ENCODE measurements at regions not wholly inside any gene's neighbourhood (a gene's known extent, or its start where the extent isn't known, plus 50 kb on each side); places are given as distances from the start of the nearest gene placed in this dataset.

DNA sequence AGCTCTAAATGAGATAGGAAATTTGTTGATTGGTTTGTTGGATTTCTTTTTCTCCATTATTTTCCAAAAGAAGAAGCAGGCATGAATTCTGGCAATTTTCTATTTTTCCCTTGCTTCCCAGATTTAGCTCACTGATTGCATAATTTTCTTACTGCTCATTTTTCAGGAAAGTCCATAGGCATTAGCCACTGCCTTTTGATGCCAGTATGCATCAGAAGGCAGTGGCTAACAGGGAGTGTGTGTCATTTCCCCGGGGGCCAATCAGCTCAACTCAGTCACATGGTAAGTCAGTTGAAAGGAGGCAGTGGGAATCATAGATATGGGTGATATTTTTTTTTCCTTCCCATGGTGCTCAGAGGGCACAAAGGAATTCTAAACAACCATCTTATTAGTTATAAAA, 156.7 kb downstream of the TRIML1 start:
- TF ChIP-seq, protein P1, sequence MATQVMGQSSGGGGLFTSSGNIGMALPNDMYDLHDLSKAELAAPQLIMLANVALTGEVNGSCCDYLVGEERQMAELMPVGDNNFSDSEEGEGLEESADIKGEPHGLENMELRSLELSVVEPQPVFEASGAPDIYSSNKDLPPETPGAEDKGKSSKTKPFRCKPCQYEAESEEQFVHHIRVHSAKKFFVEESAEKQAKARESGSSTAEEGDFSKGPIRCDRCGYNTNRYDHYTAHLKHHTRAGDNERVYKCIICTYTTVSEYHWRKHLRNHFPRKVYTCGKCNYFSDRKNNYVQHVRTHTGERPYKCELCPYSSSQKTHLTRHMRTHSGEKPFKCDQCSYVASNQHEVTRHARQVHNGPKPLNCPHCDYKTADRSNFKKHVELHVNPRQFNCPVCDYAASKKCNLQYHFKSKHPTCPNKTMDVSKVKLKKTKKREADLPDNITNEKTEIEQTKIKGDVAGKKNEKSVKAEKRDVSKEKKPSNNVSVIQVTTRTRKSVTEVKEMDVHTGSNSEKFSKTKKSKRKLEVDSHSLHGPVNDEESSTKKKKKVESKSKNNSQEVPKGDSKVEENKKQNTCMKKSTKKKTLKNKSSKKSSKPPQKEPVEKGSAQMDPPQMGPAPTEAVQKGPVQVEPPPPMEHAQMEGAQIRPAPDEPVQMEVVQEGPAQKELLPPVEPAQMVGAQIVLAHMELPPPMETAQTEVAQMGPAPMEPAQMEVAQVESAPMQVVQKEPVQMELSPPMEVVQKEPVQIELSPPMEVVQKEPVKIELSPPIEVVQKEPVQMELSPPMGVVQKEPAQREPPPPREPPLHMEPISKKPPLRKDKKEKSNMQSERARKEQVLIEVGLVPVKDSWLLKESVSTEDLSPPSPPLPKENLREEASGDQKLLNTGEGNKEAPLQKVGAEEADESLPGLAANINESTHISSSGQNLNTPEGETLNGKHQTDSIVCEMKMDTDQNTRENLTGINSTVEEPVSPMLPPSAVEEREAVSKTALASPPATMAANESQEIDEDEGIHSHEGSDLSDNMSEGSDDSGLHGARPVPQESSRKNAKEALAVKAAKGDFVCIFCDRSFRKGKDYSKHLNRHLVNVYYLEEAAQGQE (IDR thresholded peaks at IDR 0.05; ENCODE audit: insufficient read depth in 1 of 2, low read depth in 2 of 2, low read length in 2 of 2) = no peak
- TF ChIP-seq FOXP2 (optimal IDR thresholded peaks at IDR 0.05; ENCODE audit: borderline replicate concordance, extremely low read depth, extremely low read length, insufficient read depth) = no peak
- TF ChIP-seq SIN3A (IDR thresholded peaks at IDR 0.05; ENCODE audit: borderline replicate concordance, insufficient read depth, low read length) = no peak
- no peak for TF ChIP-seq POLR2AphosphoS5 (IDR thresholded peaks at IDR 0.05; ENCODE audit: low read depth, low read length)

DNA sequence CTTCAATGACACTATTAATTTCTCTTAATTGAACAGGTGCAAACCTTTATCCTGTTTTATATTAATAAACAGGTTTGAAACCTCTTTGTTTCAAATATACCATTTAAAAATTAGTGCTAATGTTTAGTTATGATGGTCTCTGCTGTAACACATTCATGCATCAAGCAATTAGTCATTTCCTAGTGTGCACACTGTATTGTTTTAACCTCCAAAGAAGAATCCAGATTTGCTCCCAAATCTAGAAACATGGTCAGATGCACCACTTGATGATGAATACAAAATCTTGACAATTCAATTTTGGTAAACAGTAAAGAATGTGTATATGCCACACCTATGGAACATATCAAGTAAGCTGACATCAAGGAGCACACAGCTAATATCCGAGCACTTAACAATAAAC, 157.1 kb downstream of the TRIML1 start:
- TF ChIP-seq TAF1 (IDR thresholded peaks at IDR 0.05; ENCODE audit: borderline replicate concordance, insufficient read depth, low read length) (no peak), FOXP2 (optimal IDR thresholded peaks at IDR 0.05; ENCODE audit: borderline replicate concordance, extremely low read depth, extremely low read length, insufficient read depth) (no peak), SIN3A (IDR thresholded peaks at IDR 0.05; ENCODE audit: borderline replicate concordance, insufficient read depth, low read length) (no peak)

DNA sequence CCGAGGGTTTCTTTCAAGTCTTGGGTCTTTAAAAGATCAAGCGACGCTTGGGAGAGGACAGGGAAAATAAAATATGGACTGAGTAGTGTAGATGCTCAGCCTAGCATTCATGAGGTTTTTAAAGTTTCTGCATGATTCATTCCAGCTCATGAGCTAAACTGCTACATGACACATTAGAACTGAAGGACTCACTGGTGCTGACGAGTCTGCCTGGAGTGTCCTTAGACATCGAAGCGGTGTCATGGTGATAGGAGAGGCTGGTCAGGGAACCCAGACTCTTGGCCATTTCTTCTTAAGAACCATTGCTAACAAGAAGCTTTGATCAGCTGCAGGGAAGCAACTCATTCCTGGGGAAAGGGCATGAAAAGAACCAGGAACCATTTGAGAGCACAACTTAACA, 158.6 kb downstream of the TRIML1 start:
- TF ChIP-seq POLR2AphosphoS5 (IDR thresholded peaks at IDR 0.05; ENCODE audit: low read depth, low read length) = no peak
- TF ChIP-seq TAF1 (IDR thresholded peaks at IDR 0.05; ENCODE audit: borderline replicate concordance, insufficient read depth, low read length) = no peak

DNA sequence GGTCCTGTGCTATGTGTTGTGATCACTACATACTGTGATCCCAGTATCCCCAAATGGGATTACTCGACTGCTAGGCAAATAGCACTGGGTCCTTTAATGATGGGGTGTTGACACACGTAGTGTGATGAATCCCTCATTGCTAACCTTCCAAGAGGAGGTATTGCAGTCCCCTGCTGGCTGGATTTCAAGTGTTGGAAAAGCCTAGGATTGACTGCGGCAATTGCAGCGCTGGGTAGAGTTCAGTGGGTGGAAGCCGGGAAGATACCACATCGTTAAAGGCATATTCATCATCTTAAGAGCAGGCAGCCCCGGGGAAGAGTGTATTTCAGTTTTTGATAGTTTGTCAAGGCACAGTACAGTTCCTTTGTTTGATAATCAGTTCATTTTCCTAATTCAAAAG, 159.9 kb downstream of the TRIML1 start:
- TF ChIP-seq TAF1 (IDR thresholded peaks at IDR 0.05; ENCODE audit: borderline replicate concordance, insufficient read depth, low read length) (no peak), SIN3A (IDR thresholded peaks at IDR 0.05; ENCODE audit: borderline replicate concordance, insufficient read depth, low read length) (no peak), POLR2AphosphoS5 (IDR thresholded peaks at IDR 0.05; ENCODE audit: low read depth, low read length) (no peak), FOXP2 (optimal IDR thresholded peaks at IDR 0.05; ENCODE audit: borderline replicate concordance, extremely low read depth, extremely low read length, insufficient read depth) (no peak)
- TF ChIP-seq, protein P1 (IDR thresholded peaks at IDR 0.05; ENCODE audit: insufficient read depth in 1 of 2, low read depth in 2 of 2, low read length in 2 of 2) = no peak

DNA sequence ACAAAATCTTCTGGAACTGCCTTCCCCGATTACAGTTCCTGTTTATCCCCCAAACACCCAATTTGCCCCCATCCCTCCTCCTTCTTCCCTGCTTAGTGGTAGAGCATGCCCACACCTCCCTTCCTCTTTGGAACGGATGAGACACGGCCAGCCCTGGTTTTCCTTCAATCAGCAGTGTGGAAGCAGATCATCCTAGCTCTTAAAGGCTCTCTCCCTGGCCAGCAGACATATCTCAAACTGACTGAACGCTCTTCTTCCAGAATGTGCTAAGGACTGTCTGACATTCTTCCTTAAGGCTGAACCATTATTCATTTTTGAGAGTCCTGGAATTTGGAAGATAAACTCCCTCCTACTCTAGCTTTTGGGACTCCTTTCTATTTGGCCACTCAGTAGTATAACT, 161.1 kb downstream of the TRIML1 start:
- no peak for TF ChIP-seq POLR2AphosphoS5 (IDR thresholded peaks at IDR 0.05; ENCODE audit: low read depth, low read length)
- no peak for TF ChIP-seq SIN3A (IDR thresholded peaks at IDR 0.05; ENCODE audit: borderline replicate concordance, insufficient read depth, low read length)
- TF ChIP-seq, protein P1 (IDR thresholded peaks at IDR 0.05; ENCODE audit: insufficient read depth in 1 of 2, low read depth in 2 of 2, low read length in 2 of 2) = no peak
- no peak for TF ChIP-seq TAF1 (IDR thresholded peaks at IDR 0.05; ENCODE audit: borderline replicate concordance, insufficient read depth, low read length)
- TF ChIP-seq FOXP2 (optimal IDR thresholded peaks at IDR 0.05; ENCODE audit: borderline replicate concordance, extremely low read depth, extremely low read length, insufficient read depth) = no peak

DNA sequence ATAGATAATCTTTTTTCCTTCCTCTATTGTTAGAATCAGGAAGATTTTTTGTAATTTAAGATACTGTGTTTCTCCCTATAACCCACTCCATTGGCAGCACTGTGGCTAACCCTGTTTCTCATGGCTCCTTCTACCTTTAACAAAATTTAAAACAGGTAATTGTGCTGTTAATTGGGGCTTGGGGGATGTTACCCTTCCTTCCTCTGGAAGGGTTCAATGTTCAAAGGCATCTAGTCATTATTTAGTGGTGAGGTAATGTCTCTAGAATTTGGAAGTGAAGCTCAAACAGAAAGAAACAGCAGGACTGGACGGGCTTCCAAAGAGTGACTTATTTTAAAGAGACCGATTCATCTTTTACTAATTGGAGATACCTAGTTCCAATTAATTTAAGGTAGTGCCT, 166.4 kb downstream of the TRIML1 start:
- TF ChIP-seq POLR2AphosphoS5 (IDR thresholded peaks at IDR 0.05; ENCODE audit: low read depth, low read length) = no peak

DNA sequence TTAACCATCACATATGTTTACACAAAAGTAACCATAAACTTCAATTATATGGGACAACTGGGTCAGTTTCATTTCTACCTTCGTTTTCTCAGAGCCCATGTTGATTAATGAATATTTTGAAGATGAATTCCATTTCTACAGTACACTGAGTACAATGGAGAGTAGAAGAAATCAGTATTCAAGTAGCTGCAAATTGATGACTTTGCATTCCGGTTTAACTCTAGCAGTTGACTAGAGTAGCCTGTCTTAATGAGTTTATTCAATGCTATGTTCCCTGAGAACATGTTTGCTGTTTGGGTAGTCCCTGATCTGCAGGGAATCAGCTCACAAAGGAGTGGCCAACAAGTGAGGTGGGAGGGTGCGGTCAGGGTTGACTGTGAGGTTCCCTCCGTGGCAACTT, 168.3 kb downstream of the TRIML1 start:
- TF ChIP-seq, protein P1 (IDR thresholded peaks at IDR 0.05; ENCODE audit: insufficient read depth in 1 of 2, low read depth in 2 of 2, low read length in 2 of 2) = no peak
- no peak for TF ChIP-seq SIN3A (IDR thresholded peaks at IDR 0.05; ENCODE audit: borderline replicate concordance, insufficient read depth, low read length)
- TF ChIP-seq TAF1 (IDR thresholded peaks at IDR 0.05; ENCODE audit: borderline replicate concordance, insufficient read depth, low read length) = no peak
- no peak for TF ChIP-seq FOXP2 (optimal IDR thresholded peaks at IDR 0.05; ENCODE audit: borderline replicate concordance, extremely low read depth, extremely low read length, insufficient read depth)
- no peak for TF ChIP-seq POLR2AphosphoS5 (IDR thresholded peaks at IDR 0.05; ENCODE audit: low read depth, low read length)
